Mucosa of descending colon (tissue), 3 donors: ENCODE measurements at regions not wholly inside any gene's neighbourhood (a gene's known extent, or its start where the extent isn't known, plus 50 kb on each side); places are given as distances from the start of the nearest gene placed in this dataset.

Experiments used
- ATAC-seq: fragments of 200-7000 bp; cut with Tn5 transposase; one replicate; pipeline ENCODE4 v1.9.1; 2020; ENCODE audit warnings: mild to moderate bottlenecking, moderate library complexity
- DNase-seq, 3 donors: peaks; one replicate each; pipeline ENCODE4 v3.0.0-alpha.2; 2020
- H3K36me3 ChIP-seq: fragments of 200-600 bp; one replicate; pipeline ENCODE4 v1.8.0; 2021; ENCODE audit warnings: low read depth, mild to moderate bottlenecking
- H3K4me1 ChIP-seq: fragments of 200-600 bp; one replicate; pipeline ENCODE4 v1.8.0; 2021; ENCODE audit warnings: low read depth, mild to moderate bottlenecking
- H3K4me3 ChIP-seq: fragments of 200-600 bp; one replicate; pipeline ENCODE4 v1.8.0; 2021; ENCODE audit warnings: mild to moderate bottlenecking
- H3K9me3 ChIP-seq: fragments of 200-600 bp; one replicate; pipeline ENCODE4 v1.8.0; 2021; ENCODE audit warnings: mild to moderate bottlenecking
- CTCF ChIP-seq: fragments of 200-600 bp; IDR thresholded peaks from one replicate; pipeline ENCODE4 v1.8.0; 2022; ENCODE audit warnings: antibody characterized with exemption, mild to moderate bottlenecking
- intact Hi-C, 2 donors: fragments of 100-400 bp; cut with DNase I in 1 of 2; cut with micrococcal nuclease in 1 of 2; formaldehyde crosslinking; loops; one replicate each; pipeline versions ENCODE4 v1.11.0 to v1.11.1; 2022; cut with DNase I, micrococcal nuclease
- donor health status: DM: no; HTN: no; CAD: no; lungs with moderate emphysema.
- donor health status: DM: no; HTN: no; CAD: no.
- donor health status: DM: no; HTN: yes; CAD: no.

GRCh38 chr19:30314805-30315155, 57.4 kb upstream of the ZNF536 start:
- H3K4me3 ChIP-seq: no peak overlapping the region
- no peaks in the 10 kb centered on the region for H3K9me3 ChIP-seq
- intact Hi-C loops: no loop called here
- no peaks in the 10 kb centered on the region for H3K36me3 ChIP-seq
- DNase-seq (no peak), ATAC-seq (no peak)
- H3K4me1 ChIP-seq: no peaks in the 10 kb centered on the region
- TF ChIP-seq CTCF: no peak

DNA sequence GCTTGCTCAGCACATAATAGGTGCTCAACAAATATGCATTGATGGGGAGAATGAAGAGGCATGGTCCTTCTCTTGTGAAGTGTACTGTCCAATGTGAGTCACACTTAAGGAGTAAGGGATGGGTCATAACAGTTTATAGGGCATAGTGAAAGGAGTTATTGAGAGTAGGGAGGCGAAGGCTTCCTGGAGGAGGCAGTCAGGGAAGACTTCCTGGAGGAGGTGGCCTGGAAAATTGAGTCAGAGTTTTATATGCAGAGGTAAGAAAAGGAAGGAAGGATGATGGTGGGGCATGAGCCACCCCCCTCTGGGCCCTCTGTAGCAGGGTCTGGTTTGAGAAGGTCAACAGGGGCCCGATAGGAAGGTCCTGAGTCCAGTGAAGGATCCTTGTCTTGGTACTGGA, 57.0 kb upstream of the ZNF536 start:
- intact Hi-C loops: no loop called here
- Histone ChIP-seq H3K4me3 (no peak overlapping the region), H3K36me3 (no peaks in the 10 kb centered on the region), H3K9me3 (no peaks in the 10 kb centered on the region), H3K4me1 (no peaks in the 10 kb centered on the region)
- no peak for DNase-seq
- ATAC-seq: no peak
- no peak for TF ChIP-seq CTCF

- intact Hi-C loops: no loop called here
- Histone ChIP-seq H3K4me1 (no peaks in the 10 kb centered on the region), H3K4me3 (no peak overlapping the region), H3K36me3 (no peaks in the 10 kb centered on the region), H3K9me3 (no peaks in the 10 kb centered on the region)
- no peak for TF ChIP-seq CTCF
- no peak for ATAC-seq
- no peak for DNase-seq
These were observed 56.1 kb upstream of the ZNF536 start for GRCh38 chr19:30316000-30316491.

DNA sequence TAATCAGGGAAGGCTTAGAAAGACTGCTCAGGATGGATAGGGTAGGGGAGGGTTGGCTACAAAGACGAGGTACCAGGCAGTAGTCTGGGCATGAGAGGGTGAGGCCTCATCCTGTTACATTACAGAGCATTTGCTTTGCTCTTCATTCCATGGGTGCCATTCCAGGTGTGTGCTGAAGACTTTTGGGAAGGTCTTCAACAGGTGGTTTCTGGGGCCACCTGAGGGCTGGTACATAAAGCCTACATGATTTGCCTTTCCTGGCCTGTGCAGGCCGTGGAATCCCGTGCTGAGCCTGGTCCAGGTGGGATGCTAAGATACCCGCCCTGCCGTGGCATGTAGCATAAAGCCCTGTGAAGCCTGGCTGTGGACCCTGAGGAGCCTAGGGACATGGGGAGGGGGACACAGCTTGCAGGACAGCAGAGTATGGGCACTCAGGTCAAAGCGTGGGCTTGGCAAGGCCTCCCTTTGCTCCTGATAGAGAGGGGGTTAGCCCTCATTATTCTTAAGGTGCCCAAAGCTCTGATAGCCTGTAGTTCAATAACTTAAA, 55.6 kb upstream of the ZNF536 start:
- DNase-seq (no peak), ATAC-seq (no peak)
- Histone ChIP-seq H3K9me3 (no peaks in the 10 kb centered on the region), H3K36me3 (no peaks in the 10 kb centered on the region), H3K4me3 (no peak overlapping the region), H3K4me1 (no peaks in the 10 kb centered on the region)
- TF ChIP-seq CTCF: no peak
- intact Hi-C loops: no loop called here

- H3K4me1 ChIP-seq: no peaks in the 10 kb centered on the region
- no peak overlapping the region for H3K4me3 ChIP-seq
- DNase-seq (no peak), ATAC-seq (no peak)
- intact Hi-C loops: no loop called here
- H3K36me3 ChIP-seq: no peaks in the 10 kb centered on the region
- no peak for TF ChIP-seq CTCF
- H3K9me3 ChIP-seq: no peaks in the 10 kb centered on the region
These were observed 54.8 kb upstream of the ZNF536 start for GRCh38 chr19:30317403-30317802.

DNA sequence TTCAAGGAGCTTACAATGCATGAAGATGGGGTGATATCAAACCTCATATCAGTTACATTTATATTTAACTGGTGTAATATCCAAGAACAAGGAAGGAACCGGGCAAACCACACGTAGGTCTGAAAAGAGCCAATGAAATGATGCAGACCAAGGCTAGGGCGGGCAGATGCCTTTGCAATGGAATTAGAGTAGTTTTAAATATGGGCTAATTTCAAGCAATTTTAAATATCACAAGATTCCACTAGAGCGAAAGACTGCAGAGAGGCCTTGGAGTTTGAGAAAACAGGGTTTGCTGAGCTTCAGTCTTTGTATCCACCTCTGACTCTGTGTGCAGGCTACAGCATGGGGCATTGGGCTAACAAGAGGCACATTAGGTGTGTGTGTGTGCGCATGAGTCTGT, 53.9 kb upstream of the ZNF536 start:
- intact Hi-C loops: no loop called here
- Histone ChIP-seq H3K4me1 (no peaks in the 10 kb centered on the region), H3K4me3 (no peak overlapping the region), H3K36me3 (no peaks in the 10 kb centered on the region), H3K9me3 (no peaks in the 10 kb centered on the region)
- TF ChIP-seq CTCF: no peak
- ATAC-seq (no peak), DNase-seq (no peak)
